Retina (tissue), 1 donor: ENCODE measurements at regions not wholly inside any gene's neighbourhood (a gene's known extent, or its start where the extent isn't known, plus 50 kb on each side); places are given as distances from the start of the nearest gene placed in this dataset.

Source experiments
- DNase-seq: peaks from one replicate; pipeline ENCODE4 v3.0.0-alpha.2; 2016

DNA sequence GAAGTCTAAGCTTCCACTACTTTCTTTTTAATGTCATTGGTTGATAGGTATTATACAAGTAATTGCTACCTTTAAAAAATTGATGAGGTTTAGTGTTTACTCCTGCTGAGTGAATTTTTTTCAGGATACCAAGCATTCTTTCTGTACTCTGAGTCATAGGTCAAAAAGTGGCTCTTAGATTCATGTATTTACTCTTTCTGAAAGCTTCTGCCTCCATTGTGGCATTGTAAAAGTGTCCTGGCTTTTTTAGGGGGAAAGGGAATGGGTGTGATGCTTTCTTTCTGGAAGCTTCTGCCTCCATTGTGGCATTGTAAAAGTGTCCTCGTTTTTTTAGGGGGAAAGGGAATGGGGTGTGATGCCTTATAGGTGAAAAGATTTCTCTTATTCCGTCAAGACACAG lies 286.5 kb downstream of the LPIN1 start:
- no peak for DNase-seq

- DNase-seq: no peak
These were observed 287.1 kb downstream of the LPIN1 start for GRCh38 chr2:12033494-12033893.

DNA sequence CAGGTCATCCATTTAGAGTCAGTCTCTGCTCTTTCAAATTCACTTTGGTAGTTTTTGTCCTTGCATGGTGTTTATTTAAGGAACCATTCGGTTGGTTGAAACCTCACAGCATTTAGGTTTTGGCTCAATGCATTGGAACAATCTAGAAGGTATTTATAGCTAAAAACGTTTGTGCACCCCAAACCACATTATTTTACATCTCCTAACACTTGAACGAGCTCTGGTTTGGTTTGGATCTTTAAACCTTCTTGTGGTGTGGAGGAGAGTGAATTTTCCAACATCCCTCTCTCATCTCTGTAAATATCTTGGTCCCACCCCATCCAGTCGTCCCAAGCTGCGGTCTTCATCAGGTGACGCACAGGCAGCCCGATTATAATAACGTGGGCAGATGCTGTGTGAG lies 287.9 kb downstream of the LPIN1 start:
- DNase-seq: no peak

- no peak for DNase-seq
These were observed 288.7 kb downstream of the LPIN1 start for GRCh38 chr2:12035029-12035720.

DNA sequence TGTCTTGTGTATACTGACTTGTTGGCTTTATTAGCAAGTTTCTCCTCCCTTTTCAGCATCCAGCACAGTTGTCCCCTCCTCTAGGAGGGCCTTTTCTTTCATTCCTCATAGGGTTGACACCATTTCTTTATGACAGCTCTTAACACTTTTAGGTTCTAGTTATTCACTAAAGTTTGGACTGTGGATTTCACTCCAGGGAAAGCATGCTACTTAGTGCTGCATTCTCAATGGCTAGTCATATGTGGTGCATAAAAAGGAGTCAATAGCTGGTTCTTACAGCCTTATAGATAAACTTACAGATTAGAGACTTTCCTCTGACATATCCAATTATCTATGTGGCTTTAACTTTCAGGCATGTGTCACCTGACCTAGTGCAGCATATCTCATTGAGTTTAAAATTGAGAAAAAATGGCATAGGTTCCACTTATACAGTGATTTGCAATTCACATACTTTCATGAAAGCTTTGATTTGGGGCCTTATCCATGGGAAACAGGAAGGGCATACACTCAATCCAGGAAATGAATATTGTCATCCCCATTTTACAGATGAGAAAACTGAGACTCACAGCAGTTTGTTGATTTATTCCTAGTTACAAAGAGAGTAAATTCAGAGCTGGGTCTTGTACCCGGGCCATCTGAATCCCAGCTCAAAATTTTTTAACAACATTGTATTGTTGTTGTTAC lies 289.7 kb downstream of the LPIN1 start:
- no peak for DNase-seq

- no peak for DNase-seq
These were observed 290.2 kb downstream of the LPIN1 start for GRCh38 chr2:12036640-12036983.

- DNase-seq: no peak
These were observed 290.9 kb downstream of the LPIN1 start for GRCh38 chr2:12037301-12037700.

DNA sequence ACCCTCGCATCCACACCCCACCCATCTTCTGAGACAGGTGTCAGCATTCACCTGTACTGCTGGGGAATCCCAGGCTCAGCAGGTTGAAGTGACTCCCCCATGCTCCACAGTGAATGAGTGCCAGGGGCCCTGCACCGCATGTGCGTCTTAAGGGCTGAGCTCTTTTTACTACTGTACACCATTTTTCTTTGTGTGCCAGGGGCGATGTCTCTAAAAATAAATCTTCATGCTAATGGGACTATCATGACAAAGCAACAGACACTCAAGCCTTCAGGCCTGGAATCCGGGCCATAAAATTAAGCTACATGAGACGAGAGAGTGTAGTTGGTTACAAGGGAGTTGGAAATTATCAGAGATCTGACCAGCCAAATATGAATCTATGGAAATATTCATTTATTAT lies 294.8 kb downstream of the LPIN1 start:
- no peak for DNase-seq

DNA sequence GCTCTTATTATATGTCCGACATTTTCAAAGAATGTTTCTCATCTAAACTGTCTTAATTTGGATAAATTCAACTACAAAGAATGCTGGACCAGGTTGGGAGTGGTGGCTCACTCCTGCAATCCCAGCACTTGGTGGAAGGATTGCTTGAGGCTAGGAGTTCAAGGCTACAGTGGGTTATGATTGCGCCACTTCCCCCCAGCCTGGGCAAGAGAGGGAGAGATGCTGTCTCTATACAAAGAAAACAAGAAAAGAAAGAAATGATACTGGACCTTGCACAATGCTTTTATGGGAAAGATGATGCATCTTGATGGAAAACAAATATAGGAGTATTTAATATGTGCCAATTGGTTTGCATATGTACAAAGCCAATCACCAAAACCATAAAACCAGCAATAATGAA lies 296.7 kb downstream of the LPIN1 start:
- no peak for DNase-seq

DNA sequence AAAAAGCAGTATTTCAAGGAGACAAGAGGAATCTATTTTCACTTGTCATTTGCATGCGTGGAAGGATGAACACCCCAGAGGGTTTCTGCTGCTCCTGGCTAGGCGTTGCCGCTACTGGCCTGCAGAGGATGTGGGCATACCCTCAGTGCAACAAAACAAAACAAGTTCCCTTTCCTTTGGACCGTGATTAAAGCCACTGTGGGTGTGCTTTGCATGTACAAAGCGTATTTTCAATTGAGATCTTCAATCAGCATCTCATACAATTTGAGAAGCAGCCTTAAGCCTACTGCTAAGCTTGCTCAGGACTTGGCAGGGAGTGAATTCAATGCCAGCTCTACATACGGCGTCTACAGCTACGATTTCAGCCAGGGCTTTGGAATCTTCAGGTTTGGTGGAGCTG lies 298.4 kb downstream of the LPIN1 start:
- DNase-seq: no peak

GRCh38 chr2:12045864-12046291 lies 299.4 kb downstream of the LPIN1 start:
- DNase-seq: peak; percentile 12

- DNase-seq: no peak
These were observed 300.2 kb downstream of the LPIN1 start for GRCh38 chr2:12046641-12047040.

- DNase-seq: no peak
These were observed 301.3 kb downstream of the LPIN1 start for GRCh38 chr2:12047761-12048160.

- DNase-seq: no peak
These were observed 302.1 kb downstream of the LPIN1 start for GRCh38 chr2:12048550-12048949.

DNA sequence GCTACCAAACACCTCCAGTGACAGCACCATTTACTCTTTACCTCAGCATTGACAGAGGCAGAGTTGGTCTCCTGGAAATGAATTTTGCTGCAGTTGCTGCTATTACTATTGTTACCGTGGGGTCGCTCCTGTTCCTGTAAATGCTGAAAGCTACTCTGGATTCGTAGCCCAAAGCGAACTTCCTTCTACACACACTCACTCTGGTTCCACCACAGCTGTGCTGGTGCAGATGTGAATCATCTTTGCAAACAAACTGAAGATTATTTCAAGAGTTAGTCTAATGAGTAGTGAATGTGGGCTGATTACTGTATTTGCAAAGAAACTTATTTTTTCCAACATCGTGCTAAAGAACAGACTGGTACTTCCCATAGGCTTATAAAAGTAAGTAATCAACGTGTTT lies 304.0 kb downstream of the LPIN1 start:
- DNase-seq: no peak

GRCh38 chr2:12051831-12052230 lies 305.4 kb downstream of the LPIN1 start:
- DNase-seq: no peak

GRCh38 chr2:12052796-12053195 lies 306.4 kb downstream of the LPIN1 start:
- DNase-seq: no peak

GRCh38 chr2:12054956-12055618 lies 308.7 kb downstream of the LPIN1 start:
- DNase-seq: no peak

DNA sequence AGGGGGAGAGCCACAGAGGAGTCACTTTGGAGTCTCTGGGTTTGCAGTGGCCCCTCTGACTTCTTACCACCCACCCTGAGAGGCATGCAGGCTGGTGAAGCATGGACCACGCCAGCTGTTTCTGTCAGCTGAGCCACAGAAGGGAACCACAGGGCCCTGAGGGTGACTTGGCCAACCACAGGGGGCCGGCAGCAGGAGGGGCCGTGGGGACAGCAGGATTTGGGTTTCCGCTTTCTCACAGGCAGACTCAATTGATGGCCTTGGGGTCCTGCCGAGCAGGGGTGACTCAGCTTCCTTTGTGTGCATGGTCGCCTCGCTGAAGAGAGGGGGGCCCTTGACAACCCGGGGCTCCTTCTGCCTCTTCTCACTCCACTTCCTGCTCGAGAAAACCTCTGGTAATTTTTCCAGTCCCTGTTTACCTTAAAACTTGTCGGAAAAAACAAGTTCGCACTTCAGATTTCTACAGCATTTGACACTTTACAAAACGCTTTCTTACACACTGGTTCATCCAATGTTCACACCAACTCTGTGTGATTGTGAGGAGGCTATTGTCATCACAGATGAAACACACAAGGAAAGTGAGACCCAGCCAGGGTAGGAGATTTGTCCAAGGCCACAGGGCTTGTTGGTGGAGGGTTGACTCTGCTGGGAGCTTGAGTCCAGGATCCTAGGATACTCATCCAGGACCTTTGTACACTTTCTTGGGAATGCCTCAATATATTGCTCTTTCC lies 311.2 kb downstream of the LPIN1 start:
- DNase-seq: no peak

DNA sequence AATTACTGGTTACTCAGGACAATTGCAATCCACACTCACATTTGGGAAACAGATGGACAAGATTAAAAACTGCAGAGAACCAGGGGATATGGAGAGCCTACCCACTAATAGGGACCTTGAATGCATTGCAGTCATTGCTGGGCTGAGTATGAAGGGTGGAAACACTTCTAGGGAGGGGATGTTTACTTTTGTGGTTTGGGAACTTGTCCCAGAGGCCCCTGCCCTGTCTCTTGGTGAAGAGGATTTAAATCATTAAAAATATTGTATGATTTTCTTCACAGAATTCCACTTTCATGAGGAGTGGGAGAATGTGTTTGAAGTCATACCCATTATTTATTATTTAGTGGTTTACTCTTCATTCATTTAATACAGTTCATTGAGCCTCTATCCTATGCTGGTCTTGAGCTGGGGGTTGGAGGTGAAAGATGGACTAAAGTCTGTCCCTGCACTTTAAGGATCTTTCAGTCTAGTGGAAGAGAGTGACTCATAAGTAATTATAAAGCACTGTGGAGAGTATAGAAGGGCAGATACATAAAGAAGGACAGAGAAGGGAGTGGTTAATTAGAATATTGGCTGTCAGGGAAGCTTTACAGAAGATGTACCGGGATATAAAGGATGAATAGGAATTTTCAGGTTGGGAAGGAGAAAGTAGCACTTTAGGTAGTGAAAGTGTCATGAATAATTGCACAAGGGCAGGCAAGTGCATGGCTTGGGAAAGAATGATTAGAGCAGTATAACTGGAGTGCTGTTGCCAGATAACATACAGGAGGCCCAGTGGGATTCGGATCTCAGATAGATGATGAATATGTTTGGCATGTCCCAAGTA lies 313.4 kb downstream of the LPIN1 start:
- peak; percentile 22 for DNase-seq

- DNase-seq: no peak
These were observed 314.5 kb downstream of the LPIN1 start for GRCh38 chr2:12060886-12061285.

- no peak for DNase-seq
These were observed 315.0 kb downstream of the LPIN1 start for GRCh38 chr2:12061286-12062052.
